Keratinocyte (primary cell): ENCODE measurements at regions not wholly inside any gene's neighbourhood (a gene's known extent, or its start where the extent isn't known, plus 50 kb on each side); places are given as distances from the start of the nearest gene placed in this dataset.

Source experiments
- CTCF ChIP-seq, 3 experiments: IDR thresholded peaks in 1 of 3; conservative IDR thresholded peaks in 1 of 3; optimal IDR thresholded peaks in 1 of 3; 2 replicates in 2 of 3; 3 replicates in 1 of 3; pipeline versions ENCODE3 to v1.5.1; 2011; ENCODE audit warnings: low read length in 3 of 3, mild to moderate bottlenecking in 3 of 3, moderate library complexity in 2 of 3, control low read depth in 1 of 3, inconsistent platforms in 1 of 3; ENCODE audit not compliant: insufficient read depth in 2 of 3; ENCODE audit errors: extremely low read depth in 1 of 3
- EZH2 ChIP-seq: IDR thresholded peaks from one replicate; pipeline ENCODE4 v1.6.1; 2012; ENCODE audit warnings: inconsistent platforms, mild to moderate bottlenecking, low read length, moderate library complexity

DNA sequence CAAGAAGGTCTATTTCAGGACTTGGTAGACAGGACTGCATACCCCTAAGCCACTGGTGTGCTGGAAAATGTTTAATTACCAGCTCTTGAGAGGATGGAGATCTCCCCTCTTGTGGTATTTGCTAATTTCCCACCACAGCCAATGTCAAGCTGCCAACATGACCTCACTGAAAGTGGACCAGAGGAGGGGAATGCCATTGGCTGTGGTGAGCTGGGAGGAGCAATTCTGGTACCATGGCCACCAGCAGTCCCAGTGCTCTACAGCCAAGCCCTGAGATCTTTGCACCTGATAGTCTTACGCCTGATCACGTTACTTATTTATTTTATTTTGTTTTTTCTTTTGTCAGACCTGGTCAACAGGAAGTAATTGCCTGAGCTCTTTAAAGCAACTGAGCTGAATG is 82.5 kb upstream of the BCL6 start:
- TF ChIP-seq CTCF (optimal IDR thresholded peaks at IDR 0.05 in 1 of 3, IDR thresholded peaks at IDR 0.05 in 1 of 3, conservative IDR thresholded peaks at IDR 0.05 in 1 of 3; ENCODE audit: extremely low read depth in 1 of 3, insufficient read depth in 2 of 3, low read length in 3 of 3) (no peak), EZH2 (no peak)
